Kidney (tissue), 13 donors: ENCODE measurements at regions not wholly inside any gene's neighbourhood (a gene's known extent, or its start where the extent isn't known, plus 50 kb on each side); places are given as distances from the start of the nearest gene placed in this dataset.
"Not testable (repeated sequence)": the region's sequence is repeated elsewhere in the genome, so short reads cannot be mapped to it uniquely, and the experiment has no call there.

Experiments
- DNase-seq, 5 donors: peaks; one replicate each; pipeline ENCODE4 v3.0.0-alpha.2; 2013 to 2020
- FAIRE-seq: peaks from 2 replicates; lab custom pipeline; 2012; peaks lifted over from hg19 to GRCh38; lab: Jason Lieb, UNC
- H3K27ac ChIP-seq, 2 donors: one replicate each; pipeline ENCODE4 v1.7.0; 2013; ENCODE audit warnings: low read depth in 2 of 2, low read length in 2 of 2, inconsistent platforms in 1 of 2
- H3K27me3 ChIP-seq: one replicate; pipeline ENCODE4 v1.7.1; 2013; ENCODE audit warnings: low read length, inconsistent platforms; ENCODE audit not compliant: control insufficient read depth, insufficient read depth
- H3K36me3 ChIP-seq, 3 donors: one replicate each; pipeline versions ENCODE4 v1.7.0 to v1.7.1; 2013; ENCODE audit warnings: low read length in 3 of 3, control low read depth in 1 of 3, inconsistent platforms in 1 of 3; ENCODE audit not compliant: insufficient read depth in 3 of 3, control insufficient read depth in 2 of 3
- H3K4me1 ChIP-seq, 3 donors: one replicate each; pipeline versions ENCODE4 v1.7.0 to v1.7.1; 2013; ENCODE audit warnings: low read length in 3 of 3, inconsistent platforms in 1 of 3, low read depth in 1 of 3; ENCODE audit not compliant: control insufficient read depth in 2 of 3, insufficient read depth in 2 of 3
- H3K4me3 ChIP-seq, 3 donors: one replicate each; pipeline versions ENCODE4 v1.7.0 to v1.8.1; 2013; ENCODE audit warnings: low read length in 3 of 3, control low read depth in 1 of 3, inconsistent platforms in 1 of 3
- H3K9ac ChIP-seq, 3 donors: one replicate each; pipeline versions ENCODE4 v1.7.0 to v1.7.1; 2013; ENCODE audit warnings: low read length in 3 of 3, control low read depth in 1 of 3, inconsistent platforms in 1 of 3
- H3K9me3 ChIP-seq, 3 donors: one replicate each; pipeline versions ENCODE4 v1.7.0 to v1.7.1; 2013; ENCODE audit warnings: low read length in 3 of 3, control low read depth in 1 of 3, inconsistent platforms in 1 of 3; ENCODE audit not compliant: control insufficient read depth in 2 of 3, insufficient read depth in 1 of 3
- CTCF ChIP-seq: IDR thresholded peaks from 3 replicates; pipeline ENCODE4 v1.5.1; 2012; ENCODE audit warnings: mild to moderate bottlenecking, moderate library complexity, borderline replicate concordance; ENCODE audit not compliant: insufficient read depth; ENCODE audit errors: extremely low read depth
- intact Hi-C: fragments of 100-400 bp; cut with DNase I; formaldehyde crosslinking; loops from one replicate; pipeline ENCODE4 v1.11.1; 2022
- donor health status: control.
- donor health status: control.
- donor health status: control.
- donor health status: control.
- donor health status: control.
- donor health status: DM: yes; HTN: yes; CAD: no.
- donor health status: Normal renal cell carcinoma (clear cell type).

DNA sequence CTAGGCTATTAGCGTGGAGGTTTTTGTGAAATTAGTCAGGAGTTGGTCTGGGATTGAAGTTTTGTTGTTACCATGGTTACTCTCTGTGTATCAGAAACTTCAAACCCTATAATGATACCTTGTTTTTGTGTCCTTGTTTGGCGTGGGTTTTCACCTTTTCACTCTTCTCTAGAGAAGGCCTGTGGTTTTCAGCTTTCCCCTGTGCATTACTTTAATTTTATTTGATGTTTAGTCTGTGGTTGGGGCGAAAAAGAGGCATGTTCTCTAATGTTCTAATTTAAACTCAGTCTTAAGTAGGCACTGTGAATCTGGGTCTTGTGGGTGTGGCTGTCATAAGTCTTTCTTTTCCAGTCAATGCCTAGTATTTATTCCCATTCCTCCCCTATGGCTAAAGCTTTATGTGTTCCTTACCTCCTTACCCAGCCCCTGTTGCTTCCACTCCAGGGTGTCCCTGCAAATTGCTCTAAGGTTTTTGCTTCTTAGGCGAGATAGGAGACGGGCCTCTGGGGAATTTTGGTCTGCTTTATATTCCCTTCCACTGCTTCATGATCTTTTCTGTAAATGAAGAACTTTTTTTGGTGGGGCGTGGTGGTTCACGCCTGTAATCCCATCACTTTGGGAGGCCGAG lies 125.1 kb upstream of the XIST start:
- FAIRE-seq (no peak), DNase-seq (no peak)
- TF ChIP-seq CTCF: no peak
- H3K36me3 ChIP-seq: no peaks in the 10 kb centered on the region
- H3K27ac ChIP-seq: no peak overlapping the region
- H3K27me3 ChIP-seq: no peaks in the 10 kb centered on the region
- peaks cover 0 to 2% (median 0%) of the 10 kb centered on the region in 3 donors for H3K9me3 ChIP-seq
- intact Hi-C loops: no loop called here
- H3K4me1 ChIP-seq: no peaks in the 10 kb centered on the region
- no peak overlapping the region for H3K9ac ChIP-seq
- H3K4me3 ChIP-seq: no peak overlapping the region

DNA sequence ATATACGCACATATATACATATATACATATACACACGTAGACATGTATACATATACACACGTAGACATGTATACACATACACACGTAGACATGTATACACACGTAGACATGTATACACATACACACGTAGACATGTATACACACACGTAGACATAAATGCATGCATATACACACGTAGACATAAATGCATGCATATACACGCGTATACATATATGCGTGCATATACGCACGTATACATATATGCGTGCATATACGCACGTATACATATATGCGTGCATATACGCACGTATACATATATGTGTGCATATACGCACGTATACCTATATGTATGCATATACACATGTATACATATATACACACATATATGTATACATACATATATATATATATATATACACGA lies 114.9 kb upstream of the XIST start:
- intact Hi-C loops, H3K9ac ChIP-seq, H3K27me3 ChIP-seq, H3K9me3 ChIP-seq, H3K4me1 ChIP-seq, H3K4me3 ChIP-seq, DNase-seq, H3K36me3 ChIP-seq, FAIRE-seq, H3K27ac ChIP-seq: not testable (repeated sequence)

GRCh38 chrX:73965833-73966232 lies 113.3 kb upstream of the XIST start:
- FAIRE-seq: no peak

DNA sequence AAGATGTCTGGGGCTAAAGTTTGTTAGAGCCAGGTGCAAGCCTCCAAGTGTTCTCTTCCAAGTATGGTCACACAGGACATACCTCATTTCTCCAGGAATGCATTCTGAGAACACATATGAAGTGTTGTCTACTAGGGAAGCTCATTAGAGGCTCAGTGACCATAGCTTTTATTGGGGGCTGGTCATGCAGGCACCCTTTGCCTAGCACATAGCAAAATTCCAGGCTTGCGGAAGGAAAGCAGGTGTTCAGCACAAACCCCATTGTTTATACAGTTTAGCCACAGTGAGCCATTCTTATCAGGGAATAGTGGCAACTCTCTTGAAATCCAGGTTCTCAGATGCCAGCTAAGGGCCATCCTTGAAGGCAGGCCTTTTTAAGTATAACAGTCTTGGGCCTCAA lies 112.1 kb upstream of the XIST start:
- TF ChIP-seq CTCF: no peak
- Histone ChIP-seq H3K27ac (no peak overlapping the region), H3K9me3 (no peaks in the 10 kb centered on the region), H3K4me1 (no peaks in the 10 kb centered on the region), H3K9ac (no peak overlapping the region), H3K4me3 (no peak overlapping the region), H3K27me3 (no peaks in the 10 kb centered on the region), H3K36me3 (peaks cover 0 to 2% (median 0%) of the 10 kb centered on the region in 3 donors)
- FAIRE-seq (no peak), DNase-seq (peak in 3 of 5 donors; percentile 22 to 60 (median 48))
- intact Hi-C loops: no loop called here

More at GRCh38 chrX:73965833-73966232, 113.3 kb upstream of the XIST start:
- H3K27ac ChIP-seq: no peak overlapping the region
- intact Hi-C loops: no loop called here
- H3K27me3 ChIP-seq: no peaks in the 10 kb centered on the region
- DNase-seq: no peak
- H3K4me3 ChIP-seq: no peak overlapping the region
- no peak overlapping the region for H3K9ac ChIP-seq
- no peaks in the 10 kb centered on the region for H3K9me3 ChIP-seq
- TF ChIP-seq CTCF: no peak
- no peaks in the 10 kb centered on the region for H3K4me1 ChIP-seq
- peaks cover 0 to 2% (median 0%) of the 10 kb centered on the region in 3 donors for H3K36me3 ChIP-seq
